ENCODE measurements at regions not wholly inside any gene's neighbourhood (a gene's known extent, or its start where the extent isn't known, plus 50 kb on each side); places are given as distances from the start of the nearest gene placed in this dataset.

GRCh38 chr2:156145976-156146375, 186.5 kb downstream of the NR4A2 start:
- Histone ChIP-seq H3K9ac (ENCODE audit: low read depth, low read length) (no peak overlapping the region), H3K27me3 (ENCODE audit: control insufficient read depth, insufficient read depth, low read length) (no peaks in the 10 kb centered on the region), H3K23ac (ENCODE audit: low read depth, low read length) (no peak overlapping the region), H2BK5ac (ENCODE audit: low read depth, low read length, poor library complexity, severe bottlenecking) (no peak overlapping the region), H4K91ac (ENCODE audit: insufficient read depth, low read depth, low read length) (no peak overlapping the region), H3K56ac (ENCODE audit: extremely low read depth, insufficient read depth, low read length) (no peak overlapping the region), H3K4me1 (ENCODE audit: control insufficient read depth, insufficient read depth, low read length) (no peaks in the 10 kb centered on the region), H2BK20ac (ENCODE audit: low read depth, low read length) (no peak overlapping the region), H4K8ac (ENCODE audit: low read depth in 2 of 2, low read length in 2 of 2) (no peak overlapping the region), H3K27ac (ENCODE audit: insufficient read depth, low read length) (no peak overlapping the region), H3K4me3 (ENCODE audit: insufficient read depth, low read depth, low read length) (no peak overlapping the region), H3K9me1 (ENCODE audit: insufficient read depth, low read length) (no peaks in the 10 kb centered on the region), H4K20me1 (ENCODE audit: insufficient read depth, low read length) (no peaks in the 10 kb centered on the region), H2AK9ac (replicated peaks; ENCODE audit: low read depth, low read length, poor library complexity) (no peak overlapping the region), H3K4me2 (ENCODE audit: low read depth, low read length) (no peak overlapping the region), H2BK15ac (ENCODE audit: low read depth, low read length) (no peak overlapping the region), H3K14ac (replicated peaks; ENCODE audit: low read depth, low read length) (no peak overlapping the region), H2AFZ (replicated peaks; ENCODE audit: low read length, poor library complexity) (no peak overlapping the region), H3K36me3 (ENCODE audit: control insufficient read depth, insufficient read depth, low read length) (no peaks in the 10 kb centered on the region), H2BK120ac (ENCODE audit: low read depth, low read length) (no peak overlapping the region), H3K9me3 (ENCODE audit: control insufficient read depth, insufficient read depth, low read length) (peaks cover 2% of the 10 kb centered on the region), H3K18ac (ENCODE audit: low read depth, low read length) (no peak overlapping the region), H3K79me1 (ENCODE audit: low read depth in 1 of 2, low read length in 2 of 2) (no peaks in the 10 kb centered on the region), H2AK5ac (ENCODE audit: low read depth, low read length) (no peak overlapping the region), H3K4ac (ENCODE audit: low read depth, low read length) (no peak overlapping the region), H4K5ac (ENCODE audit: low read depth, low read length) (no peak overlapping the region)
- ChIA-PET CTCF (no interaction called here), POLR2A (ENCODE audit: unreplicated experiment) (no interaction called here)
- no CpG with 5 or more reads among the region's 3 CpGs for WGBS, 2 experiments (ENCODE audit: extremely low coverage in 2 of 2, insufficient read length in 1 of 2)
- intact Hi-C loops (cut with micrococcal nuclease) (no loop called here), dilution Hi-C loops (cut with HindIII; ENCODE audit: low sequenced_read_pairs, unreplicated experiment) (no loop called here), in situ Hi-C loops (cut with MboI; ENCODE audit: low sequenced_read_pairs) (no loop called here)
- ATAC-seq (ENCODE audit: low read depth) (no peak), DNase-seq (no peak)
- BruUV-seq (replicated peaks), result no TSS peak
- TF ChIP-seq CTCF (conservative IDR thresholded peaks at IDR 0.05; ENCODE audit: low read depth, low read length), result no peak
- no peak for TF ChIP-seq ELK1 (IDR thresholded peaks at IDR 0.05; ENCODE audit: borderline replicate concordance, low read depth, low read length)
- TF ChIP-seq RFX5 (IDR thresholded peaks at IDR 0.05; ENCODE audit: low read depth, low read length), result no peak
- no peak for TF ChIP-seq MXI1 (IDR thresholded peaks at IDR 0.05; ENCODE audit: borderline replicate concordance, low read depth, low read length)
- no peak for TF ChIP-seq BHLHE40 (IDR thresholded peaks at IDR 0.05; ENCODE audit: low read depth, low read length)
- no peak for TF ChIP-seq POLR2A (IDR thresholded peaks at IDR 0.05; ENCODE audit: low read depth, low read length)
- no peak for TF ChIP-seq NFE2L2 (IDR thresholded peaks at IDR 0.05; ENCODE audit: low read depth, low read length)
- TF ChIP-seq CHD1 (IDR thresholded peaks at IDR 0.05; ENCODE audit: low read depth, low read length), result no peak
- no peak for TF ChIP-seq RAD21 (IDR thresholded peaks at IDR 0.05; ENCODE audit: low read length)
- TF ChIP-seq USF2 (IDR thresholded peaks at IDR 0.05; ENCODE audit: low read depth, low read length), result no peak
- TF ChIP-seq CEBPB (IDR thresholded peaks at IDR 0.05; ENCODE audit: low read depth, low read length), result no peak
- no peak for TF ChIP-seq MAFK (IDR thresholded peaks at IDR 0.05; ENCODE audit: low read depth, low read length)
- no peak for TF ChIP-seq MAZ (IDR thresholded peaks at IDR 0.05; ENCODE audit: borderline replicate concordance, low read depth, low read length)
- no peak for TF ChIP-seq FOS (IDR thresholded peaks at IDR 0.05; ENCODE audit: low read depth, low read length)
- TF ChIP-seq RCOR1 (IDR thresholded peaks at IDR 0.05; ENCODE audit: insufficient replicate concordance, low read length), result no peak
- no peak for TF ChIP-seq SMC3 (IDR thresholded peaks at IDR 0.05; ENCODE audit: low read depth, low read length)

All from IMR-90 (cell line).